ENCODE measurements at regions not wholly inside any gene's neighbourhood (a gene's known extent, or its start where the extent isn't known, plus 50 kb on each side); places are given as distances from the start of the nearest gene placed in this dataset.

GRCh38 chr2:129799036-129799958 is 180.2 kb upstream of the RAB6C start:
- TF ChIP-seq EP300 (IDR thresholded peaks at IDR 0.05), result no peak
- TF ChIP-seq CTCF (IDR thresholded peaks at IDR 0.05), result no peak
